A673 (cell line): ENCODE measurements at regions not wholly inside any gene's neighbourhood (a gene's known extent, or its start where the extent isn't known, plus 50 kb on each side); places are given as distances from the start of the nearest gene placed in this dataset.

ENCODE experiments used
- EZH2 ChIP-seq: fragments of 200-600 bp; sonication (generic); IDR thresholded peaks from 2 replicates; pipeline ENCODE4 v1.6.1; 2017; ENCODE audit warnings: borderline replicate concordance, low read depth, mild to moderate bottlenecking, mixed read lengths, antibody characterized with exemption, low read length; ENCODE audit not compliant: poor library complexity, severe bottlenecking
- TF ChIP-seq, protein P1 (sequence below): fragments of 300-800, 200-600 bp; sonication (generic); conservative IDR thresholded peaks from 2 replicates; pipeline ENCODE4 v1.5.1; 2017; ENCODE audit warnings: low read depth, mild to moderate bottlenecking, antibody characterized with exemption, low read length, moderate library complexity, mixed read lengths

DNA sequence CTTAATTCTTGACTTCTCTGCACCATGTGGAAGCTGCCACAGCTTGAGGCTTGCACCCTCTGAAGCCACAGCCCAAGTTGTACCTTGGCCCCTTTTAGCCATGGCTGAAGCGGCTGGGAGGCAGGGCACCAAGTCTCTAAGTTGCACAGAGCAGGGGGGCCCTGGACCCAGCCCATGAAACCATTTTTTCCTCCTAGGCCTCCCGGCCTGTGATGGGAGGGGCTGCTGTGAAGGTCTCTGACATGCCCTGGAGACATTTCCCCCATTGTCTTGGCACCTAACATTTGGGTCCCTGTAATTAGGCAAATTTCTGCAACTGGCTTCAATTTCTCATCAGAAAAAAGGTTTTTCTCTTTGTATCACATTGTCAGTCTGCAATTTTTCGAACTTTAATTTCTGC is 92.8 kb upstream of the GALNT15 start:
- no peak for TF ChIP-seq EZH2
- TF ChIP-seq, protein P1, sequence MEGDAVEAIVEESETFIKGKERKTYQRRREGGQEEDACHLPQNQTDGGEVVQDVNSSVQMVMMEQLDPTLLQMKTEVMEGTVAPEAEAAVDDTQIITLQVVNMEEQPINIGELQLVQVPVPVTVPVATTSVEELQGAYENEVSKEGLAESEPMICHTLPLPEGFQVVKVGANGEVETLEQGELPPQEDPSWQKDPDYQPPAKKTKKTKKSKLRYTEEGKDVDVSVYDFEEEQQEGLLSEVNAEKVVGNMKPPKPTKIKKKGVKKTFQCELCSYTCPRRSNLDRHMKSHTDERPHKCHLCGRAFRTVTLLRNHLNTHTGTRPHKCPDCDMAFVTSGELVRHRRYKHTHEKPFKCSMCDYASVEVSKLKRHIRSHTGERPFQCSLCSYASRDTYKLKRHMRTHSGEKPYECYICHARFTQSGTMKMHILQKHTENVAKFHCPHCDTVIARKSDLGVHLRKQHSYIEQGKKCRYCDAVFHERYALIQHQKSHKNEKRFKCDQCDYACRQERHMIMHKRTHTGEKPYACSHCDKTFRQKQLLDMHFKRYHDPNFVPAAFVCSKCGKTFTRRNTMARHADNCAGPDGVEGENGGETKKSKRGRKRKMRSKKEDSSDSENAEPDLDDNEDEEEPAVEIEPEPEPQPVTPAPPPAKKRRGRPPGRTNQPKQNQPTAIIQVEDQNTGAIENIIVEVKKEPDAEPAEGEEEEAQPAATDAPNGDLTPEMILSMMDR: no peak
